Kidney (tissue), 13 donors: ENCODE measurements at regions not wholly inside any gene's neighbourhood (a gene's known extent, or its start where the extent isn't known, plus 50 kb on each side); places are given as distances from the start of the nearest gene placed in this dataset.
A peak's percentile ranks its signal among the peaks of the same experiment; 100 is the strongest.

Source experiments
- DNase-seq, 5 donors: peaks; one replicate each; pipeline ENCODE4 v3.0.0-alpha.2; 2013 to 2020
- FAIRE-seq: peaks from 2 replicates; lab custom pipeline; 2012; peaks lifted over from hg19 to GRCh38; lab: Jason Lieb, UNC
- H3K27ac ChIP-seq, 2 donors: one replicate each; pipeline ENCODE4 v1.7.0; 2013; ENCODE audit warnings: low read depth in 2 of 2, low read length in 2 of 2, inconsistent platforms in 1 of 2
- H3K27me3 ChIP-seq: one replicate; pipeline ENCODE4 v1.7.1; 2013; ENCODE audit warnings: low read length, inconsistent platforms; ENCODE audit not compliant: control insufficient read depth, insufficient read depth
- H3K36me3 ChIP-seq, 3 donors: one replicate each; pipeline versions ENCODE4 v1.7.0 to v1.7.1; 2013; ENCODE audit warnings: low read length in 3 of 3, control low read depth in 1 of 3, inconsistent platforms in 1 of 3; ENCODE audit not compliant: insufficient read depth in 3 of 3, control insufficient read depth in 2 of 3
- H3K4me1 ChIP-seq, 3 donors: one replicate each; pipeline versions ENCODE4 v1.7.0 to v1.7.1; 2013; ENCODE audit warnings: low read length in 3 of 3, inconsistent platforms in 1 of 3, low read depth in 1 of 3; ENCODE audit not compliant: control insufficient read depth in 2 of 3, insufficient read depth in 2 of 3
- H3K4me3 ChIP-seq, 3 donors: one replicate each; pipeline versions ENCODE4 v1.7.0 to v1.8.1; 2013; ENCODE audit warnings: low read length in 3 of 3, control low read depth in 1 of 3, inconsistent platforms in 1 of 3
- H3K9ac ChIP-seq, 3 donors: one replicate each; pipeline versions ENCODE4 v1.7.0 to v1.7.1; 2013; ENCODE audit warnings: low read length in 3 of 3, control low read depth in 1 of 3, inconsistent platforms in 1 of 3
- H3K9me3 ChIP-seq, 3 donors: one replicate each; pipeline versions ENCODE4 v1.7.0 to v1.7.1; 2013; ENCODE audit warnings: low read length in 3 of 3, control low read depth in 1 of 3, inconsistent platforms in 1 of 3; ENCODE audit not compliant: control insufficient read depth in 2 of 3, insufficient read depth in 1 of 3
- CTCF ChIP-seq: IDR thresholded peaks from 3 replicates; pipeline ENCODE4 v1.5.1; 2012; ENCODE audit warnings: mild to moderate bottlenecking, moderate library complexity, borderline replicate concordance; ENCODE audit not compliant: insufficient read depth; ENCODE audit errors: extremely low read depth
- intact Hi-C: fragments of 100-400 bp; cut with DNase I; formaldehyde crosslinking; loops from one replicate; pipeline ENCODE4 v1.11.1; 2022
- donor health status: control.
- donor health status: control.
- donor health status: control.
- donor health status: control.
- donor health status: control.
- donor health status: DM: yes; HTN: yes; CAD: no.
- donor health status: Normal renal cell carcinoma (clear cell type).

GRCh38 chr2:8394131-8394530, 287.7 kb upstream of the ID2 start:
- Histone ChIP-seq H3K4me3 (no peak overlapping the region), H3K27ac (no peak overlapping the region), H3K9ac (no peak overlapping the region), H3K4me1 (peaks cover 0 to 2% (median 2%) of the 10 kb centered on the region in 3 donors), H3K27me3 (no peaks in the 10 kb centered on the region), H3K36me3 (peaks cover 0 to 3% (median 0%) of the 10 kb centered on the region in 3 donors), H3K9me3 (no peaks in the 10 kb centered on the region)
- no peak for TF ChIP-seq CTCF
- intact Hi-C loops: no loop called here
- FAIRE-seq (no peak), DNase-seq (peak in 1 of 5 donors; percentile 74)

GRCh38 chr2:8394569-8395359, 287.1 kb upstream of the ID2 start:
- H3K9me3 ChIP-seq: no peaks in the 10 kb centered on the region
- no peaks in the 10 kb centered on the region for H3K4me1 ChIP-seq
- DNase-seq (no peak), FAIRE-seq (no peak)
- H3K27me3 ChIP-seq: no peaks in the 10 kb centered on the region
- H3K4me3 ChIP-seq: no peak overlapping the region
- peaks cover 0 to 3% (median 0%) of the 10 kb centered on the region in 3 donors for H3K36me3 ChIP-seq
- no peak overlapping the region for H3K9ac ChIP-seq
- intact Hi-C loops: no loop called here
- no peak overlapping the region for H3K27ac ChIP-seq
- TF ChIP-seq CTCF: no peak

DNA sequence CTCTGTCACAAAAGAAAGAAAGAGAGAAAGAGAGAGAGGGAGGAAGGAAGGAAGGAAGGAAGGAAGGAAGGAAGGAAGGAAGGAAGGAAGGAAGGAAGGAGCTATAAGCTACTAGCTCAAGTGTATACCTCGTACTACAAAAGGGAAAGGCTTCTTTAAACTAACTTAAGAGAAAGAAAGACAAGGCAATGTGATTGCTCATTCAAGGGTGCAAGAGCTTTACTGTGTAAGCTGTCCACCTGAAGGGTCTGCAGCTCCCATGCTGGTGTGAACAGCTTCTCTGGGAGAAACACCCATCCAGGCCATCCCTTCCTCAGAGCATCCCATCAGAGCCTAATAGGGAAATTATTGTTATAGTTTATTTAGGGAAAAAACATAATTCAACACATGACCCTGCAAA, 286.1 kb upstream of the ID2 start:
- Histone ChIP-seq H3K36me3 (peaks cover 0 to 3% (median 0%) of the 10 kb centered on the region in 3 donors), H3K27ac (no peak overlapping the region), H3K4me3 (no peak overlapping the region), H3K27me3 (no peaks in the 10 kb centered on the region), H3K4me1 (no peaks in the 10 kb centered on the region), H3K9ac (no peak overlapping the region), H3K9me3 (no peaks in the 10 kb centered on the region)
- TF ChIP-seq CTCF: no peak
- DNase-seq (no peak), FAIRE-seq (no peak)
- intact Hi-C loops: no loop called here
